Loucy (cell line): ENCODE measurements at regions not wholly inside any gene's neighbourhood (a gene's known extent, or its start where the extent isn't known, plus 50 kb on each side); places are given as distances from the start of the nearest gene placed in this dataset.

ENCODE experiments used
- EZH2phosphoT487 ChIP-seq: fragments of 200-600 bp; IDR thresholded peaks from 2 replicates; pipeline ENCODE4 v1.6.1; 2018; ENCODE audit warnings: antibody characterized with exemption, mild to moderate bottlenecking, moderate library complexity, borderline replicate concordance
- TF ChIP-seq, protein P1 (sequence below): fragments of 200-600 bp; sonication (generic); conservative IDR thresholded peaks from 2 replicates; pipeline ENCODE4 v1.5.1; 2014; ENCODE audit warnings: mild to moderate bottlenecking, antibody characterized with exemption, low read length

DNA sequence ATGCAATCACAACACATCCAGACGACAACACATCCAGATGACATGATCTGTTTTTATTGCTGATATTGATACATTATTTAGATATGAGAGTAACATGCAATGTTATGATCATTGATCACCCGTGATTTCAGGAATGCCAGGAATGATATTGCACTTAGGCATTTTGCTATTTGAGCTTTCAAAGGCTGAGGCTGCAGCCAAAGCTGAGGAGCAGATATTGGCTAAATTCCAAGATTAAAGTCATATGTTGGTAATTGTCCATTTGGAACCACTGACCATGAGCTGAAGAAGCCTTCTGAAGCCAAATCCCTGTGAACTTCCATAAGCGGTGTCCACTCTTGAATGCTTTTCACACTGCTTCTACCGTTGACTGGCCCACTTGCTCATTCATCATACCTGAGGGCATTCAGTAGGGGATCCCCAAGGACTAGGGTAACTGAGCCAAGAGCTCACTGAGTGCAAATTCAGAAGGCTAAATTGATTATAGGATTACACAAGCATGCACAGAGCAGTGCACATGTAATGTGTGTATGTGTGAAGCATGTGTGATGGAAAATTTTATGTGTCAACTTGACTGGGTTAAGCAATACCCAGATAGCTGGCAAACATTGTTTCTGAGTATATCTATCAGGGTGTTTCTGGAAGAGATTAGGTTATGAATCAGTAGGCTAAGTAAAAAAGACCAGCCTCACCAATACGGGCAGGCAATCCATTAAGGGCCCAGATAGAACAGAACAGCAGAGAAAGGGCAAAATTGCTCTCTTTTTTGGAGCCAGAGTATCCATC is 92.1 kb upstream of the PLAAT1 start:
- TF ChIP-seq, protein P1, sequence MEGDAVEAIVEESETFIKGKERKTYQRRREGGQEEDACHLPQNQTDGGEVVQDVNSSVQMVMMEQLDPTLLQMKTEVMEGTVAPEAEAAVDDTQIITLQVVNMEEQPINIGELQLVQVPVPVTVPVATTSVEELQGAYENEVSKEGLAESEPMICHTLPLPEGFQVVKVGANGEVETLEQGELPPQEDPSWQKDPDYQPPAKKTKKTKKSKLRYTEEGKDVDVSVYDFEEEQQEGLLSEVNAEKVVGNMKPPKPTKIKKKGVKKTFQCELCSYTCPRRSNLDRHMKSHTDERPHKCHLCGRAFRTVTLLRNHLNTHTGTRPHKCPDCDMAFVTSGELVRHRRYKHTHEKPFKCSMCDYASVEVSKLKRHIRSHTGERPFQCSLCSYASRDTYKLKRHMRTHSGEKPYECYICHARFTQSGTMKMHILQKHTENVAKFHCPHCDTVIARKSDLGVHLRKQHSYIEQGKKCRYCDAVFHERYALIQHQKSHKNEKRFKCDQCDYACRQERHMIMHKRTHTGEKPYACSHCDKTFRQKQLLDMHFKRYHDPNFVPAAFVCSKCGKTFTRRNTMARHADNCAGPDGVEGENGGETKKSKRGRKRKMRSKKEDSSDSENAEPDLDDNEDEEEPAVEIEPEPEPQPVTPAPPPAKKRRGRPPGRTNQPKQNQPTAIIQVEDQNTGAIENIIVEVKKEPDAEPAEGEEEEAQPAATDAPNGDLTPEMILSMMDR = no peak
- TF ChIP-seq EZH2phosphoT487 = no peak
